Left cardiac atrium (tissue), 4 donors: ENCODE measurements at regions not wholly inside any gene's neighbourhood (a gene's known extent, or its start where the extent isn't known, plus 50 kb on each side); places are given as distances from the start of the nearest gene placed in this dataset.

Source experiments
- ATAC-seq, 2 donors: fragments of 200-7000 bp; cut with Tn5 transposase; one replicate each; pipeline ENCODE4 v1.9.1; 2020; ENCODE audit warnings: mild to moderate bottlenecking in 2 of 2, moderate library complexity in 2 of 2
- DNase-seq: peaks from one replicate; pipeline ENCODE4 v3.0.0-alpha.2; 2020
- intact Hi-C, 2 donors: fragments of 100-400 bp; cut with DNase I; formaldehyde crosslinking; loops; one replicate each; pipeline versions ENCODE4 v1.14.1 to v1.15.1; 2022 to 2023
- donor health status: DM: no; HTN: yes; CAD: no.
- donor health status: DM: no; HTN: yes; CAD: no; lungs with severe emphysema.
- donor health status: DM: yes; HTN: yes; CAD: no.
- donor health status: Dilated cardiomyopathy.

- DNase-seq = no peak
- no peak for ATAC-seq
- intact Hi-C loops = no loop called here
These were observed 88.2 kb downstream of the TMA16 start for GRCh38 chr4:163582703-163583102.

GRCh38 chr4:163587867-163588266 lies 93.4 kb downstream of the TMA16 start:
- DNase-seq (no peak), ATAC-seq (no peak)
- intact Hi-C loops = no loop called here

- intact Hi-C loops = no loop called here
- no peak for DNase-seq
- no peak for ATAC-seq
These were observed 94.0 kb downstream of the TMA16 start for GRCh38 chr4:163588532-163588931.

- intact Hi-C loops = no loop called here
- ATAC-seq (no peak), DNase-seq (no peak)
These were observed 95.6 kb downstream of the TMA16 start for GRCh38 chr4:163590103-163590502.

GRCh38 chr4:163590619-163591264 lies 96.3 kb downstream of the TMA16 start:
- DNase-seq (no peak), ATAC-seq (no peak)
- intact Hi-C loops = no loop called here

GRCh38 chr4:163591614-163592020 lies 97.1 kb downstream of the TMA16 start:
- ATAC-seq (peak in 1 of 2 donors; percentile 53), DNase-seq (no peak)
- intact Hi-C loops = no loop called here

GRCh38 chr4:163592212-163592611 lies 97.7 kb downstream of the TMA16 start:
- intact Hi-C loops = no loop called here
- no peak for DNase-seq
- peak in 1 of 2 donors; percentile 47 for ATAC-seq

- ATAC-seq = peak in 1 of 2 donors; percentile 26
- intact Hi-C loops = no loop called here
These were observed 101.1 kb downstream of the TMA16 start for GRCh38 chr4:163595580-163595979.

GRCh38 chr4:163598028-163598427 lies 103.5 kb downstream of the TMA16 start:
- DNase-seq = no peak
- ATAC-seq = no peak
- intact Hi-C loops = no loop called here

More at GRCh38 chr4:163595580-163595979, 101.1 kb downstream of the TMA16 start:
- DNase-seq = no peak

- ATAC-seq (no peak), DNase-seq (no peak)
- intact Hi-C loops = no loop called here
These were observed 104.0 kb downstream of the TMA16 start for GRCh38 chr4:163598489-163598888.

GRCh38 chr4:163600727-163601126 lies 106.2 kb downstream of the TMA16 start:
- DNase-seq (no peak), ATAC-seq (no peak)
- intact Hi-C loops = no loop called here

- no peak for DNase-seq
- no peak for ATAC-seq
- intact Hi-C loops = no loop called here
These were observed 108.8 kb downstream of the TMA16 start for GRCh38 chr4:163603257-163603656.

GRCh38 chr4:163606896-163607691 lies 112.6 kb downstream of the TMA16 start:
- peak in 1 of 2 donors; percentile 64 for ATAC-seq
- intact Hi-C loops = no loop called here
- DNase-seq = no peak

- no peak for DNase-seq
- no peak for ATAC-seq
- intact Hi-C loops = no loop called here
These were observed 114.5 kb downstream of the TMA16 start for GRCh38 chr4:163609019-163609418.

GRCh38 chr4:163610648-163611047 lies 116.2 kb downstream of the TMA16 start:
- intact Hi-C loops = no loop called here
- DNase-seq = no peak
- ATAC-seq = peak in 1 of 2 donors; percentile 55

GRCh38 chr4:163611182-163611581 lies 116.7 kb downstream of the TMA16 start:
- DNase-seq (no peak), ATAC-seq (peak in 1 of 2 donors; percentile 39)
- intact Hi-C loops = no loop called here

GRCh38 chr4:163611784-163612445 lies 117.4 kb downstream of the TMA16 start:
- DNase-seq = no peak
- ATAC-seq = no peak
- intact Hi-C loops = no loop called here

GRCh38 chr4:163612762-163613161 lies 118.3 kb downstream of the TMA16 start:
- intact Hi-C loops = no loop called here
- DNase-seq = no peak
- peak in 1 of 2 donors; percentile 35 for ATAC-seq

GRCh38 chr4:163613383-163613782 lies 118.9 kb downstream of the TMA16 start:
- intact Hi-C loops = no loop called here
- no peak for DNase-seq
- peak in 1 of 2 donors; percentile 38 for ATAC-seq

- intact Hi-C loops = no loop called here
- no peak for DNase-seq
- no peak for ATAC-seq
These were observed 120.4 kb downstream of the TMA16 start for GRCh38 chr4:163614866-163615265.
